ENCODE measurements at regions not wholly inside any gene's neighbourhood (a gene's known extent, or its start where the extent isn't known, plus 50 kb on each side); places are given as distances from the start of the nearest gene placed in this dataset.
A peak's percentile ranks its signal among the peaks of the same experiment; 100 is the strongest.

GRCh38 chr15:25236861-25237155, 202.0 kb downstream of the UBE3A start:
- no peaks in the 10 kb centered on the region for H3K4me1 Mint-ChIP-seq
- H3K9me3 Mint-ChIP-seq: peaks cover 0 to 16% (median 2%) of the 10 kb centered on the region in 7 donors
- no peak overlapping the region for H3K27ac ChIP-seq (ENCODE audit: insufficient read depth, low read length, poor library complexity, severe bottlenecking)
- DNase-seq (no peak), ATAC-seq (ENCODE audit: low read depth in 2 of 2) (no peak)
- peaks cover 0 to 63% of the 10 kb centered on the region in 2 experiments for H3K9me3 ChIP-seq (ENCODE audit: control insufficient read depth in 2 of 2, low read length in 2 of 2)
- no peaks in the 10 kb centered on the region for H3K27me3 ChIP-seq (ENCODE audit: control insufficient read depth, insufficient read depth, low read length)
- no peaks in the 10 kb centered on the region for H3K4me1 ChIP-seq (ENCODE audit: control insufficient read depth, insufficient read depth, low read length, poor library complexity, severe bottlenecking)
- H3K36me3 Mint-ChIP-seq: no peaks in the 10 kb centered on the region
- no peak overlapping the region for H3K4me3 ChIP-seq (ENCODE audit: low read depth, low read length)
- H3K4me3 Mint-ChIP-seq: no peak overlapping the region
- no peaks in the 10 kb centered on the region for H3K36me3 ChIP-seq (ENCODE audit: control insufficient read depth, insufficient read depth, low read length)
- no peak overlapping the region for H3K27ac Mint-ChIP-seq
- no peaks in the 10 kb centered on the region for H3K27me3 Mint-ChIP-seq

- Histone ChIP-seq H3K27ac (ENCODE audit: insufficient read depth, low read length, poor library complexity, severe bottlenecking) (no peak overlapping the region), H3K9me3 (ENCODE audit: control insufficient read depth in 2 of 2, low read length in 2 of 2) (peaks cover 0 to 69% of the 10 kb centered on the region in 2 experiments), H3K4me3 (ENCODE audit: low read depth, low read length) (no peak overlapping the region), H3K27me3 (ENCODE audit: control insufficient read depth, insufficient read depth, low read length) (no peaks in the 10 kb centered on the region), H3K36me3 (ENCODE audit: control insufficient read depth, insufficient read depth, low read length) (no peaks in the 10 kb centered on the region), H3K4me1 (ENCODE audit: control insufficient read depth, insufficient read depth, low read length, poor library complexity, severe bottlenecking) (no peaks in the 10 kb centered on the region)
- H3K27ac Mint-ChIP-seq: no peak overlapping the region
- ATAC-seq (ENCODE audit: low read depth in 2 of 2): no peak
- H3K9me3 Mint-ChIP-seq: peaks cover 0 to 16% (median 2%) of the 10 kb centered on the region in 7 donors
- no peak for DNase-seq
- H3K27me3 Mint-ChIP-seq: no peaks in the 10 kb centered on the region
- no peak overlapping the region for H3K4me3 Mint-ChIP-seq
- no peaks in the 10 kb centered on the region for H3K36me3 Mint-ChIP-seq
- no peaks in the 10 kb centered on the region for H3K4me1 Mint-ChIP-seq
Measured at GRCh38 chr15:25237291-25237978, 201.4 kb downstream of the UBE3A start.

- DNase-seq (no peak), ATAC-seq (ENCODE audit: low read depth in 2 of 2) (no peak)
- no peaks in the 10 kb centered on the region for H3K4me1 ChIP-seq (ENCODE audit: control insufficient read depth, insufficient read depth, low read length, poor library complexity, severe bottlenecking)
- Mint-ChIP-seq H3K9me3 (peaks cover 0 to 16% (median 2%) of the 10 kb centered on the region in 7 donors), H3K4me1 (no peaks in the 10 kb centered on the region), H3K27ac (no peak overlapping the region), H3K27me3 (no peaks in the 10 kb centered on the region), H3K4me3 (no peak overlapping the region), H3K36me3 (no peaks in the 10 kb centered on the region)
- H3K4me3 ChIP-seq (ENCODE audit: low read depth, low read length): no peak overlapping the region
- peaks cover 0 to 68% of the 10 kb centered on the region in 2 experiments for H3K9me3 ChIP-seq (ENCODE audit: control insufficient read depth in 2 of 2, low read length in 2 of 2)
- H3K27ac ChIP-seq (ENCODE audit: insufficient read depth, low read length, poor library complexity, severe bottlenecking): no peak overlapping the region
- no peaks in the 10 kb centered on the region for H3K36me3 ChIP-seq (ENCODE audit: control insufficient read depth, insufficient read depth, low read length)
- H3K27me3 ChIP-seq (ENCODE audit: control insufficient read depth, insufficient read depth, low read length): no peaks in the 10 kb centered on the region
Measured at GRCh38 chr15:25238126-25238525, 200.7 kb downstream of the UBE3A start.

GRCh38 chr15:25238716-25239470, 199.9 kb downstream of the UBE3A start:
- DNase-seq (no peak), ATAC-seq (ENCODE audit: low read depth in 2 of 2) (no peak)
- Mint-ChIP-seq H3K27ac (no peak overlapping the region), H3K36me3 (no peaks in the 10 kb centered on the region), H3K4me1 (no peaks in the 10 kb centered on the region), H3K4me3 (no peak overlapping the region), H3K27me3 (no peaks in the 10 kb centered on the region), H3K9me3 (peaks cover 0 to 16% (median 2%) of the 10 kb centered on the region in 7 donors)
- Histone ChIP-seq H3K27ac (ENCODE audit: insufficient read depth, low read length, poor library complexity, severe bottlenecking) (no peak overlapping the region), H3K27me3 (ENCODE audit: control insufficient read depth, insufficient read depth, low read length) (no peaks in the 10 kb centered on the region), H3K4me3 (ENCODE audit: low read depth, low read length) (no peak overlapping the region), H3K4me1 (ENCODE audit: control insufficient read depth, insufficient read depth, low read length, poor library complexity, severe bottlenecking) (no peaks in the 10 kb centered on the region), H3K9me3 (ENCODE audit: control insufficient read depth in 2 of 2, low read length in 2 of 2) (peaks cover 0 to 68% of the 10 kb centered on the region in 2 experiments), H3K36me3 (ENCODE audit: control insufficient read depth, insufficient read depth, low read length) (no peaks in the 10 kb centered on the region)

GRCh38 chr15:25239471-25240345, 199.1 kb downstream of the UBE3A start:
- no peaks in the 10 kb centered on the region for H3K36me3 Mint-ChIP-seq
- Histone ChIP-seq H3K27me3 (ENCODE audit: control insufficient read depth, insufficient read depth, low read length) (no peaks in the 10 kb centered on the region), H3K4me1 (ENCODE audit: control insufficient read depth, insufficient read depth, low read length, poor library complexity, severe bottlenecking) (no peaks in the 10 kb centered on the region), H3K9me3 (ENCODE audit: control insufficient read depth in 2 of 2, low read length in 2 of 2) (peaks cover 0 to 66% of the 10 kb centered on the region in 2 experiments), H3K36me3 (ENCODE audit: control insufficient read depth, insufficient read depth, low read length) (no peaks in the 10 kb centered on the region), H3K4me3 (ENCODE audit: low read depth, low read length) (no peak overlapping the region), H3K27ac (ENCODE audit: insufficient read depth, low read length, poor library complexity, severe bottlenecking) (no peak overlapping the region)
- ATAC-seq (ENCODE audit: low read depth in 2 of 2) (no peak), DNase-seq (no peak)
- H3K9me3 Mint-ChIP-seq: peaks cover 0 to 13% (median 2%) of the 10 kb centered on the region in 7 donors
- H3K27me3 Mint-ChIP-seq: no peaks in the 10 kb centered on the region
- no peaks in the 10 kb centered on the region for H3K4me1 Mint-ChIP-seq
- H3K27ac Mint-ChIP-seq: no peak overlapping the region
- no peak overlapping the region for H3K4me3 Mint-ChIP-seq

- Histone ChIP-seq H3K27me3 (ENCODE audit: control insufficient read depth, insufficient read depth, low read length) (no peaks in the 10 kb centered on the region), H3K9me3 (ENCODE audit: control insufficient read depth in 2 of 2, low read length in 2 of 2) (peaks cover 0 to 69% of the 10 kb centered on the region in 2 experiments), H3K4me3 (ENCODE audit: low read depth, low read length) (no peak overlapping the region), H3K4me1 (ENCODE audit: control insufficient read depth, insufficient read depth, low read length, poor library complexity, severe bottlenecking) (no peaks in the 10 kb centered on the region), H3K27ac (ENCODE audit: insufficient read depth, low read length, poor library complexity, severe bottlenecking) (no peak overlapping the region), H3K36me3 (ENCODE audit: control insufficient read depth, insufficient read depth, low read length) (no peaks in the 10 kb centered on the region)
- ATAC-seq (ENCODE audit: low read depth in 2 of 2) (no peak), DNase-seq (no peak)
- H3K4me3 Mint-ChIP-seq: peak overlapping the region in 1 of 4 donors; percentile 27
- no peak overlapping the region for H3K27ac Mint-ChIP-seq
- peaks cover 0 to 15% (median 2%) of the 10 kb centered on the region in 7 donors for H3K9me3 Mint-ChIP-seq
- no peaks in the 10 kb centered on the region for H3K36me3 Mint-ChIP-seq
- H3K4me1 Mint-ChIP-seq: no peaks in the 10 kb centered on the region
- H3K27me3 Mint-ChIP-seq: no peaks in the 10 kb centered on the region
Measured at GRCh38 chr15:25240461-25241021, 198.3 kb downstream of the UBE3A start.

- H3K36me3 Mint-ChIP-seq: no peaks in the 10 kb centered on the region
- DNase-seq: no peak
- Histone ChIP-seq H3K27me3 (ENCODE audit: control insufficient read depth, insufficient read depth, low read length) (no peaks in the 10 kb centered on the region), H3K9me3 (ENCODE audit: control insufficient read depth in 2 of 2, low read length in 2 of 2) (peaks cover 0 to 75% of the 10 kb centered on the region in 2 experiments), H3K4me1 (ENCODE audit: control insufficient read depth, insufficient read depth, low read length, poor library complexity, severe bottlenecking) (no peaks in the 10 kb centered on the region), H3K27ac (ENCODE audit: insufficient read depth, low read length, poor library complexity, severe bottlenecking) (no peak overlapping the region), H3K36me3 (ENCODE audit: control insufficient read depth, insufficient read depth, low read length) (no peaks in the 10 kb centered on the region), H3K4me3 (ENCODE audit: low read depth, low read length) (no peak overlapping the region)
- no peak overlapping the region for H3K27ac Mint-ChIP-seq
- no peaks in the 10 kb centered on the region for H3K27me3 Mint-ChIP-seq
- H3K4me3 Mint-ChIP-seq: no peak overlapping the region
- no peak for ATAC-seq (ENCODE audit: low read depth in 2 of 2)
- H3K9me3 Mint-ChIP-seq: peaks cover 0 to 14% (median 2%) of the 10 kb centered on the region in 7 donors
- H3K4me1 Mint-ChIP-seq: no peaks in the 10 kb centered on the region
Measured at GRCh38 chr15:25241241-25241801, 197.5 kb downstream of the UBE3A start.
